ENCODE measurements at regions not wholly inside any gene's neighbourhood (a gene's known extent, or its start where the extent isn't known, plus 50 kb on each side); places are given as distances from the start of the nearest gene placed in this dataset.

DNA sequence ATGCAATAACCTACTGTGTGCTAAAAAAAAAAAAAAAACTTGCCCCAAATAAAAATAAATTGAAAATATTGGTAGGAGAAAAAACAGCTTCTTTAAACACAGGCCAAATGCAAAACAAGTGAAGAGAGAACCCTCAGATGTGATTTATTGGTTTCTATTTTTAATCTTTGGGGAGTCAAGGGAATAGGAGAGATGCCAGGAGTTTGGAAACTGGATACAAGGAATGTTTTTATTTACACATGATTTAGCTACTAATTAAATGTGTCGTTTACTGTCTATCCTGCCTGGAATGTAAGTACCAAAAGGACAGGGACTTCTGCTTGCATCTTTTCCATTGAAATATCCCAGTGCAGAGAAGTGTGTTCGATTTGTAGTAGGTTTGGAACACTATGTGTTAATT lies 810.7 kb downstream of the MAFB start (continued):
- TF ChIP-seq, protein P1, sequence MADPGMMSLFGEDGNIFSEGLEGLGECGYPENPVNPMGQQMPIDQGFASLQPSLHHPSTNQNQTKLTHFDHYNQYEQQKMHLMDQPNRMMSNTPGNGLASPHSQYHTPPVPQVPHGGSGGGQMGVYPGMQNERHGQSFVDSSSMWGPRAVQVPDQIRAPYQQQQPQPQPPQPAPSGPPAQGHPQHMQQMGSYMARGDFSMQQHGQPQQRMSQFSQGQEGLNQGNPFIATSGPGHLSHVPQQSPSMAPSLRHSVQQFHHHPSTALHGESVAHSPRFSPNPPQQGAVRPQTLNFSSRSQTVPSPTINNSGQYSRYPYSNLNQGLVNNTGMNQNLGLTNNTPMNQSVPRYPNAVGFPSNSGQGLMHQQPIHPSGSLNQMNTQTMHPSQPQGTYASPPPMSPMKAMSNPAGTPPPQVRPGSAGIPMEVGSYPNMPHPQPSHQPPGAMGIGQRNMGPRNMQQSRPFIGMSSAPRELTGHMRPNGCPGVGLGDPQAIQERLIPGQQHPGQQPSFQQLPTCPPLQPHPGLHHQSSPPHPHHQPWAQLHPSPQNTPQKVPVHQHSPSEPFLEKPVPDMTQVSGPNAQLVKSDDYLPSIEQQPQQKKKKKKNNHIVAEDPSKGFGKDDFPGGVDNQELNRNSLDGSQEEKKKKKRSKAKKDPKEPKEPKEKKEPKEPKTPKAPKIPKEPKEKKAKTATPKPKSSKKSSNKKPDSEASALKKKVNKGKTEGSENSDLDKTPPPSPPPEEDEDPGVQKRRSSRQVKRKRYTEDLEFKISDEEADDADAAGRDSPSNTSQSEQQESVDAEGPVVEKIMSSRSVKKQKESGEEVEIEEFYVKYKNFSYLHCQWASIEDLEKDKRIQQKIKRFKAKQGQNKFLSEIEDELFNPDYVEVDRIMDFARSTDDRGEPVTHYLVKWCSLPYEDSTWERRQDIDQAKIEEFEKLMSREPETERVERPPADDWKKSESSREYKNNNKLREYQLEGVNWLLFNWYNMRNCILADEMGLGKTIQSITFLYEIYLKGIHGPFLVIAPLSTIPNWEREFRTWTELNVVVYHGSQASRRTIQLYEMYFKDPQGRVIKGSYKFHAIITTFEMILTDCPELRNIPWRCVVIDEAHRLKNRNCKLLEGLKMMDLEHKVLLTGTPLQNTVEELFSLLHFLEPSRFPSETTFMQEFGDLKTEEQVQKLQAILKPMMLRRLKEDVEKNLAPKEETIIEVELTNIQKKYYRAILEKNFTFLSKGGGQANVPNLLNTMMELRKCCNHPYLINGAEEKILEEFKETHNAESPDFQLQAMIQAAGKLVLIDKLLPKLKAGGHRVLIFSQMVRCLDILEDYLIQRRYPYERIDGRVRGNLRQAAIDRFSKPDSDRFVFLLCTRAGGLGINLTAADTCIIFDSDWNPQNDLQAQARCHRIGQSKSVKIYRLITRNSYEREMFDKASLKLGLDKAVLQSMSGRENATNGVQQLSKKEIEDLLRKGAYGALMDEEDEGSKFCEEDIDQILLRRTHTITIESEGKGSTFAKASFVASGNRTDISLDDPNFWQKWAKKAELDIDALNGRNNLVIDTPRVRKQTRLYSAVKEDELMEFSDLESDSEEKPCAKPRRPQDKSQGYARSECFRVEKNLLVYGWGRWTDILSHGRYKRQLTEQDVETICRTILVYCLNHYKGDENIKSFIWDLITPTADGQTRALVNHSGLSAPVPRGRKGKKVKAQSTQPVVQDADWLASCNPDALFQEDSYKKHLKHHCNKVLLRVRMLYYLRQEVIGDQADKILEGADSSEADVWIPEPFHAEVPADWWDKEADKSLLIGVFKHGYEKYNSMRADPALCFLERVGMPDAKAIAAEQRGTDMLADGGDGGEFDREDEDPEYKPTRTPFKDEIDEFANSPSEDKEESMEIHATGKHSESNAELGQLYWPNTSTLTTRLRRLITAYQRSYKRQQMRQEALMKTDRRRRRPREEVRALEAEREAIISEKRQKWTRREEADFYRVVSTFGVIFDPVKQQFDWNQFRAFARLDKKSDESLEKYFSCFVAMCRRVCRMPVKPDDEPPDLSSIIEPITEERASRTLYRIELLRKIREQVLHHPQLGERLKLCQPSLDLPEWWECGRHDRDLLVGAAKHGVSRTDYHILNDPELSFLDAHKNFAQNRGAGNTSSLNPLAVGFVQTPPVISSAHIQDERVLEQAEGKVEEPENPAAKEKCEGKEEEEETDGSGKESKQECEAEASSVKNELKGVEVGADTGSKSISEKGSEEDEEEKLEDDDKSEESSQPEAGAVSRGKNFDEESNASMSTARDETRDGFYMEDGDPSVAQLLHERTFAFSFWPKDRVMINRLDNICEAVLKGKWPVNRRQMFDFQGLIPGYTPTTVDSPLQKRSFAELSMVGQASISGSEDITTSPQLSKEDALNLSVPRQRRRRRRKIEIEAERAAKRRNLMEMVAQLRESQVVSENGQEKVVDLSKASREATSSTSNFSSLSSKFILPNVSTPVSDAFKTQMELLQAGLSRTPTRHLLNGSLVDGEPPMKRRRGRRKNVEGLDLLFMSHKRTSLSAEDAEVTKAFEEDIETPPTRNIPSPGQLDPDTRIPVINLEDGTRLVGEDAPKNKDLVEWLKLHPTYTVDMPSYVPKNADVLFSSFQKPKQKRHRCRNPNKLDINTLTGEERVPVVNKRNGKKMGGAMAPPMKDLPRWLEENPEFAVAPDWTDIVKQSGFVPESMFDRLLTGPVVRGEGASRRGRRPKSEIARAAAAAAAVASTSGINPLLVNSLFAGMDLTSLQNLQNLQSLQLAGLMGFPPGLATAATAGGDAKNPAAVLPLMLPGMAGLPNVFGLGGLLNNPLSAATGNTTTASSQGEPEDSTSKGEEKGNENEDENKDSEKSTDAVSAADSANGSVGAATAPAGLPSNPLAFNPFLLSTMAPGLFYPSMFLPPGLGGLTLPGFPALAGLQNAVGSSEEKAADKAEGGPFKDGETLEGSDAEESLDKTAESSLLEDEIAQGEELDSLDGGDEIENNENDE (IDR thresholded peaks at IDR 0.05; ENCODE audit: insufficient replicate concordance, low read length), result no peak
